ENCODE measurements at regions not wholly inside any gene's neighbourhood (a gene's known extent, or its start where the extent isn't known, plus 50 kb on each side); places are given as distances from the start of the nearest gene placed in this dataset.

DNA sequence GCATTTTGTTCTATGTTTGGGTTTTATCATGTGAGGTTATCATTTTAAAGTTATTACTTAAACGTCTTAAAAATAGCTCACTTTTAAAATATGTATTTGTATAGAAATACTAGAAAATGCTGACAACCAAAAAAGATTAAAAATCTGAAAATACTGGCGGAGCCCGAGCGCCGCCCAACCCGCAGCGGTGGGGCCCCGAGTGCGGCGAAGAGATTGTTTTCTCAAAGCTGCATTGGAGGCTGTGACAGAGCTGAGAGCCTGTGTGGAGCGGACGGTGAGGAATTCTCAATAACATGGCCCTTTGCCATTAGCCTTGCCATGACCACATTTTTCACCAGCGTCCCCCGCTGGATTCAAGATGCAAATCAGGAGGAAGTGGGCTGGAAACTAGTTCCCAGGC is 255.4 kb downstream of the NKX6-1 start:
- Histone ChIP-seq H3K36me3 (no peaks in the 10 kb centered on the region), H3K27me3 (no peaks in the 10 kb centered on the region)

DNA sequence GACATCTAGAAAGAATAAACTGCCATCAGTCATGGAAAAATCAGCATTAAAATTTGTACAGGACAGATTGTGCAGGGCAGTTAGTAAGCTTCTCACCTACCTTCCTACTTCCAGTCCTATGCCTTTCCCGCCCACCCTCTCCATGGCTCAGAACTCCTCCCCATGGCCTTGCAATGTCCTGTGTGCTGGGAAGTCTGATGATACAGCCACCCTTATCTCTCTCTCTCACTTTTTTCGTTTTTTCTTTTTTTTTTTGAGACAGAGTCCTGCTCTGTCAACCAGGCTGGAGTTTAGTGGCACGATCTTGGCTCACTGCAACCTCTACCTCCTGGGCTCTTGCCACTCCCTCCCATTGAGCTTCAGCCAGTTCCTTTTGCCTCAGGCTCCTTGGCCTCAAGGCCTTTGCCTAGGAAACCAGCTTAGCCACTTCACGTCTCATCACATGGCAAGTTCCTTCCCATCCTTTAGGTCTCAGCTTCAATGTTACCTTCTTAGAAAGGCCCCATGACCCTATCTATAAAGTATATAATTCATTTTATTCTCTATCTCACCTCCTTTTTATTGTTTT is 259.7 kb downstream of the NKX6-1 start:
- TF ChIP-seq, protein P1, sequence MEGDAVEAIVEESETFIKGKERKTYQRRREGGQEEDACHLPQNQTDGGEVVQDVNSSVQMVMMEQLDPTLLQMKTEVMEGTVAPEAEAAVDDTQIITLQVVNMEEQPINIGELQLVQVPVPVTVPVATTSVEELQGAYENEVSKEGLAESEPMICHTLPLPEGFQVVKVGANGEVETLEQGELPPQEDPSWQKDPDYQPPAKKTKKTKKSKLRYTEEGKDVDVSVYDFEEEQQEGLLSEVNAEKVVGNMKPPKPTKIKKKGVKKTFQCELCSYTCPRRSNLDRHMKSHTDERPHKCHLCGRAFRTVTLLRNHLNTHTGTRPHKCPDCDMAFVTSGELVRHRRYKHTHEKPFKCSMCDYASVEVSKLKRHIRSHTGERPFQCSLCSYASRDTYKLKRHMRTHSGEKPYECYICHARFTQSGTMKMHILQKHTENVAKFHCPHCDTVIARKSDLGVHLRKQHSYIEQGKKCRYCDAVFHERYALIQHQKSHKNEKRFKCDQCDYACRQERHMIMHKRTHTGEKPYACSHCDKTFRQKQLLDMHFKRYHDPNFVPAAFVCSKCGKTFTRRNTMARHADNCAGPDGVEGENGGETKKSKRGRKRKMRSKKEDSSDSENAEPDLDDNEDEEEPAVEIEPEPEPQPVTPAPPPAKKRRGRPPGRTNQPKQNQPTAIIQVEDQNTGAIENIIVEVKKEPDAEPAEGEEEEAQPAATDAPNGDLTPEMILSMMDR (IDR thresholded peaks at IDR 0.05) = no peak
- no peak for DNase-seq
- Histone ChIP-seq H3K36me3 (no peaks in the 10 kb centered on the region), H3K27ac (no peak overlapping the region), H3K27me3 (no peaks in the 10 kb centered on the region), H3K9me3 (no peaks in the 10 kb centered on the region), H3K4me3 (no peak overlapping the region), H3K4me1 (no peaks in the 10 kb centered on the region)
- intact Hi-C loops (cut with DNase I; ENCODE audit: low total_unique reads) = no loop called here

More for the DNA sequence above, 255.4 kb downstream of the NKX6-1 start:
- TF ChIP-seq, protein P1 (IDR thresholded peaks at IDR 0.05) = no peak
- no peaks in the 10 kb centered on the region for H3K4me1 ChIP-seq
- H3K27ac ChIP-seq = no peak overlapping the region
- no peak for DNase-seq
- H3K4me3 ChIP-seq = no peak overlapping the region
- intact Hi-C loops (cut with DNase I; ENCODE audit: low total_unique reads) = no loop called here
- no peaks in the 10 kb centered on the region for H3K9me3 ChIP-seq

DNA sequence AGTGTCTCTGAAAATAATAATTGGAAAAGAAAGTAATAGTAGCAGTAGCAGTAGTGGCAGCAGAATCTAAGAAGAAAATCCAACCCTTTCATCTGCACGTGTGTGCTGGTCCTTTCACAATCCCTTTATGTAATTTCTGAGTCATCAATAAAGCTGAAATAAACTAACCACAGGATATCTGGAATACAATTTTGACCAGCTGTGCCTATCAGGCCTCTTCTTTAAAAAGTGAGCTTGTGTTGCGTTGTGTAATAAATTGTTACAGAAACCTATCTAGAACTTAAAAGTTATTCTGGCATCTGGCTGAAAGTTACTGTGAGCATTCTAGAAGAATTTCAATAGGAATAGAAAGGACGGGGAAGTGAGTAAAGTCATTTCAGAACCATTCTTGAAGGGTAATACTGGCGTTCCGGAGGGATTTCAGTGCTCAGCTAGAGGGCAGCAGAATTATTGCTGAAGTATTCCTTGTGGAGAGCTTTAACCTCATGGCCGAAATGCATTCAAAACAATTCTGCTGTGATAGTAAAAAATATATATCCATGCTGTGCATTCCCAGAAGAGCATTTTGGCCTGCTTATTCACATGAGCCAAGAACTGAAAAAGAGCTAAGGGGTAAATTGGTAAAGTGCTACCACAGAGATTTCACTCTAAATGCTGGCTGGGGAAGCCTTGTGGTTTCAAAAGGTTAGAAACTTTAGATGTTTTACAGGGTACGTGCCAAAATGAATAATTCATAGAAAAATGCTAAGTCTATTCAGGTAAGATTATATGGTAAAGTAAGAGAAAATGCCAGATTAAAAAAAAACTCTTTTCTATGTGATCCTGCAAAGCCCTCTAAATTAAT is 260.6 kb downstream of the NKX6-1 start:
- no peak for DNase-seq
- no peak overlapping the region for H3K4me3 ChIP-seq
- H3K9me3 ChIP-seq = no peaks in the 10 kb centered on the region
- H3K27ac ChIP-seq = no peak overlapping the region
- no peaks in the 10 kb centered on the region for H3K4me1 ChIP-seq
- no peaks in the 10 kb centered on the region for H3K27me3 ChIP-seq
- TF ChIP-seq, protein P1 (IDR thresholded peaks at IDR 0.05) = no peak
- intact Hi-C loops (cut with DNase I; ENCODE audit: low total_unique reads) = no loop called here
- no peaks in the 10 kb centered on the region for H3K36me3 ChIP-seq

DNA sequence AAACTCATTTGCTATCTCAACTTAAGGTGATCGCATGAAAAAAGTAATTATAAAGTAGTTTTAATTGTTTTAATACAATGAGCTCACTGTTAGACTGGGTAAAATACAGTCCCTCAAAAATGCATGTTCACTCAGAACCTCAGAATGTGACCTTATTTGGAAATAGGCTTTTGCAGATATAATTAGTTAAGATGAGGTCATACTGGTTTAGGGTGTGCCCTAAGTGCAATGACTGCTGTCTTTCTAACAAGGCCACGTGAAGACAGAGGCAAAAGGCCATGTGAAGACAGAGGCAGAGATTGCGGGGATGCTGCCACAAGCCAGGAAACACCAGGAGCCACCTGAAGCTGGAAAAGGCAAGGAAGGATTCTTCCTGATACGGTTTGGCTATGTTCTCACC is 262.1 kb downstream of the NKX6-1 start:
- DNase-seq = no peak
- Histone ChIP-seq H3K27me3 (no peaks in the 10 kb centered on the region), H3K4me3 (no peak overlapping the region), H3K27ac (no peak overlapping the region), H3K36me3 (no peaks in the 10 kb centered on the region), H3K9me3 (no peaks in the 10 kb centered on the region), H3K4me1 (no peaks in the 10 kb centered on the region)
- intact Hi-C loops (cut with DNase I; ENCODE audit: low total_unique reads) = no loop called here
- TF ChIP-seq, protein P1 (IDR thresholded peaks at IDR 0.05) = no peak

DNA sequence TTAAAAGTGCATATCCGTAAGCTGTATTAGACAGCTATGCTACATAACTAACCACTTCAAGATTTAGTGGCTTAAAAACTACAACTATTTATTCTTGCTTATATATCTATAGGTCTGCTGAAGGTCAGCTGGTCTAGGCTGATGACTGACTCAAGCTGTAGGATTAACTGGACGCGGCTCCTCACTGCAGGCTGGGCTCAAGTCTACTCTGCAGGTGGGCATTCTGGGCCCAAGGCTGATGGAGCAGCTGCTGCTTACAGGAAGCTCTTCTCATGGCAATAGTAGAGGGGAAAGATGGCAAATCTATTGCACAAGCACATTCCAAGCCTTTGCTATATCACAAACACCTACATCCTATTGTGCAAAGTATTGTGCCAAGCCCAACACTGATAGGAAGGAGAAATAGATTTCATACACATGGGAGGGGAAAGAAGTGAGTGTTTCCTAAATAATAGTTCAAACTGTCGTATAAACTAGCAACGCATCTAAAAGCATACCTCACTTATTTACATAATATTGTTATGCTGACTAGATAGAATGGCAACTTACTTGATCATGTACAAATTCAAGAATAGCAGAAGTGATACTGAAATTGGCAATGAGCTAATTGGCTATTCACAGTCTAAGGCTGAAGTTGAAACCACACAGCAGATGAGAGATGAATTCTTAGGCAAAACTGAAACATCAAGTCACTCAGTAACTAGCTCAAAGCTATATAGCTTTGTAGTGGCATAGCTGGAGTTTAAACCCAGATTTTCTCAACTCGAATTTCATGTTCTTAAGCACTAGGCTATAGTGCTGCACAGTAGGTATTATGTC is 263.8 kb downstream of the NKX6-1 start:
- TF ChIP-seq, protein P1 (IDR thresholded peaks at IDR 0.05) = no peak
- intact Hi-C loops (cut with DNase I; ENCODE audit: low total_unique reads) = no loop called here
- H3K4me3 ChIP-seq = no peak overlapping the region

More for the DNA sequence above, 263.8 kb downstream of the NKX6-1 start:
- Histone ChIP-seq H3K36me3 (no peaks in the 10 kb centered on the region), H3K27me3 (no peaks in the 10 kb centered on the region), H3K9me3 (no peaks in the 10 kb centered on the region), H3K4me1 (no peaks in the 10 kb centered on the region), H3K27ac (no peak overlapping the region)
- no peak for DNase-seq
